GM21529 (cell line): ENCODE measurements at regions not wholly inside any gene's neighbourhood (a gene's known extent, or its start where the extent isn't known, plus 50 kb on each side); places are given as distances from the start of the nearest gene placed in this dataset.
"Not testable (repeated sequence)": the region's sequence is repeated elsewhere in the genome, so short reads cannot be mapped to it uniquely, and the experiment has no call there.

Experiments
- ATAC-seq: cut with Tn5 transposase; IDR thresholded peaks from one replicate; pipeline ENCODE4 v1.9.1; 2021; ENCODE audit not compliant: unreplicated experiment

DNA sequence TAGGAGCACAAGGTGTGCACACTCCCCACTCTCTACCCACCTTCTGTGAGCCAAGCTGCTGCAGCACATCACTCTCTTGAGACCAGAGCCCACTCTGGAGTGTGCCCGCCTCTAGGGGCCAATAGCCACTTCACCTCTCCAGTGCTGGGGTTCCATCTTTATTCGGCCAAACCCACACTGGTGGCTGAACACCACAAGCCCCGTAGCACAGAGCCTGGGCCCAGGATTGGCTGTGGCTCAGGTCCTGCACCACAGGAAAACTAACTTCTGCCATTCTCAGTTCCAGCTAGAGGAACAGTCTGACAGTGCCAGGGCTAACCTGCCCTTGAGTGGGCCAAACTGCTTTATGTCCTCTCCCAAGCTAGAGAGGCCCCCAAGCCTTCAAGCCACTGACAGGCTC lies 111.0 kb upstream of the TOX3 start:
- ATAC-seq, result no peak

- not testable (repeated sequence) for ATAC-seq
Measured at GRCh38 chr16:52655916-52656315, 109.0 kb upstream of the TOX3 start.

DNA sequence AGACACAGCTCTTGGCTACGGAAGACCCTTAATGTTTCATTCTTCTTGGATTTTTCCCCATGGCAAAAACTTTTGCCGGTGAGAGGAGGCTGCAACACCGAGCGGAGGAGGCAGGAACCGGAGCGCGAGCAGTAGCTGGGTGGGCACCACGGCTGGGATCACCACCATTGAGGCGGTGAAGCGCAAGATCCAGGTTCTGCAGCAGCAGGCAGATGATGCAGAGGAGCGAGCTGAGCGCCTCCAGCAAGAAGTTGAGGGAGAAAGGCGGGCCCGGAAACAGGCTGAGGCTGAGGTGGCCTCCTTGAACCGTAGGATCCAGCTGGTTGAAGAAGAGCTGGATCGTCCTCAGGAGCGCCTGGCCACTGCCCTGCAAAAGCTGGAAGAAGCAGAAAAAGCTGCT lies 108.2 kb upstream of the TOX3 start:
- ATAC-seq, result not testable (repeated sequence)

- ATAC-seq, result no peak
Measured at GRCh38 chr16:52652033-52652432, 105.1 kb upstream of the TOX3 start.

- ATAC-seq, result no peak
Measured at GRCh38 chr16:52650789-52651188, 103.8 kb upstream of the TOX3 start.

- no peak for ATAC-seq
Measured at GRCh38 chr16:52650318-52650717, 103.4 kb upstream of the TOX3 start.

GRCh38 chr16:52649870-52650269 lies 102.9 kb upstream of the TOX3 start:
- ATAC-seq, result no peak

DNA sequence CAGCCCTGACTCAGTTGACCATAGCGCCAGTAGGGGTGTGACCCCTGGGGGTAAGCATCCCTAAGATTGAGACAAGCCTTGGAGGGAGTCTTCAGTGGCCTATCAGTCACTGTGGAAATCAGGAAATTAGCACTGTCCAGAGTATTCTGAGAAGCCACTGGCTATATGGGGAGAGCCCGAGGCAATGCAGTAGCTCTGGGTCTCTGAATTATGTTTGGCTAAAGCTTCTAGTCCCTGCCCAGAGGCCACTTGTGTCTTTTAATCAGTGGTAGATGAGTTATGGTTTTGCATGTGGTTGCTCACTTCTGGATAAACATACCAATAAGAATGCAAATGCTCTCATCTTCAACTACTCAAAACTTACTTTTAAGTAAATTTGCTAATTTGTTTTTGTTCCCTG lies 100.6 kb upstream of the TOX3 start:
- ATAC-seq, result no peak

DNA sequence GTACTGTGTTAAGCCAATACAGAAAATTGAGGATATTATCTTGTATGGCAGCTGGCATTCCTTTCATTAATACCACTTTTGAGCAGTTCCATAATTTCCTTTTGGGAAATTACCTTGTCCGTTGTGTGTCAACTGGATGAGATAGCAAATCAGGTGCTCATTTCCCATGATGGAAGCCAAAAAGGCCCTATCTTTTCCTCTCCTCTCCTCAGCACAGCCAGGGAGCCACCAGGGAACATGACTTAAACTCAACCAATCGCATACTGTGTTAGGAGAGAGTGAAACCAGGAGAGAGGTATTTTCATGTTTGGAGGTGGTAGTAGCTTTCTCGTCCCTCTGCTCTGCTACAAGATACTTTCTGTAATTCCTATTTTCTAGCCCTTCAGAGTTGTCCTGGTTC lies 96.1 kb upstream of the TOX3 start:
- no peak for ATAC-seq

- ATAC-seq, result no peak
Measured at GRCh38 chr16:52634528-52634927, 87.6 kb upstream of the TOX3 start.

DNA sequence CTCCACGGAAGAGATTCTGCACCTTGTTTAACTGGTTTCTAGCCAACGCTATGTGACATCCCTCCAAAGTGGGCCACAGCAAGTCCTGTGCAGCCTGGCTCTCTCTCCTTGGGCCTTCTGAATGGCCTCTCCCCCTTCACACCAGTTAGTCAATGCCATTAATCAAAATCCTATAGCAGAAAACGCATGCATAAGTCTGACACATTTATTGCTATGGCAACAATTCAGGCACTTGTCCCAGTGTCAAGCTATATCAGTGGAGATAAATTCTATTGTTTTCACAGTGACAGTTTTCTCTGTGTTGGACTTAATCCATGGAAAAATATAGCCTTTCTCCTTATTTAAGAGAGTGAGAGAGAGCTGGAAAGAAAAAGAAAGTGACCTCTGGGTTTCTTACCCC lies 87.2 kb upstream of the TOX3 start:
- ATAC-seq, result no peak

GRCh38 chr16:52633230-52633629 lies 86.3 kb upstream of the TOX3 start:
- ATAC-seq, result no peak

GRCh38 chr16:52631711-52632110 lies 84.8 kb upstream of the TOX3 start:
- no peak for ATAC-seq

- ATAC-seq, result no peak
Measured at GRCh38 chr16:52630711-52631110, 83.8 kb upstream of the TOX3 start.

DNA sequence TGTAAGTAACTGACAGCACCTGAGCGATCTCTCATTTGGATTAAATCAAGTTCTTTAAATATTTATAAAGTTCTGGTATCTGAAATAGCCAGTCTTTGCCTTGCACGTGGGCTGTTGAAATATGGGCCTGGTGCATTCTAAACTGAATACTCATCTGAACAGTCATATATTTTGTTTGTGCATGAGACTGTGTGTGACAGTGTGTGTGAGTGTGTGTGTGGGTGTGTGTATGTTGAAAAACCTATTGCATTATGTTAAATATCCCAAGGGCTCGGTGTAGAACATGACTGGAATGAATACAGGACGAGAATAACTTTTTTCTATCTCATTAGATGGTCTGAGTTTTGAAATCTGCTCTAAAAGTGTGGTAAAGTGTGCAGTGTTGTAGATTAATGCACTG lies 82.4 kb upstream of the TOX3 start:
- ATAC-seq, result no peak

GRCh38 chr16:52624891-52625290 lies 77.9 kb upstream of the TOX3 start:
- no peak for ATAC-seq

GRCh38 chr16:52621651-52622050 lies 74.7 kb upstream of the TOX3 start:
- no peak for ATAC-seq

GRCh38 chr16:52618753-52619497 lies 72.0 kb upstream of the TOX3 start:
- no peak for ATAC-seq

DNA sequence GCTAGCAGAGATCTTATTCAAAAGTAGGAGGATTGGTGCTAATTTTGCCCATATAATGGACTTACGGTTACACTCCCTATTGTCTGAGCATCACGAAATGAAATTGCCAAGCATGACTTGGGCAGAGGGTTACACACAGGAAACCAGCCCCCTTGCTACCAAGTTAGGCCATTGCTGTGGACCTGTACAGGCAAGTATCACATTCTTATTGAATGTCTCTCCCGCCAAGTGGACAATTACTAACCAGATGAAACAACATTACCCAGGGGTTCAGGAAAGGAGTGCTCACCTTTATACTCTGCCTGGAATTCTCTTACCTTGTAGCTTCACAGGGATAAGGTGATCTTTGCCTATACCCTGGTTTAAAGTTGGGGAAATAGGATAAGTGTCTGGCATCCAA lies 70.6 kb upstream of the TOX3 start:
- no peak for ATAC-seq

GRCh38 chr16:52613508-52613907 lies 66.6 kb upstream of the TOX3 start:
- no peak for ATAC-seq

- no peak for ATAC-seq
Measured at GRCh38 chr16:52611817-52612673, 65.1 kb upstream of the TOX3 start.

DNA sequence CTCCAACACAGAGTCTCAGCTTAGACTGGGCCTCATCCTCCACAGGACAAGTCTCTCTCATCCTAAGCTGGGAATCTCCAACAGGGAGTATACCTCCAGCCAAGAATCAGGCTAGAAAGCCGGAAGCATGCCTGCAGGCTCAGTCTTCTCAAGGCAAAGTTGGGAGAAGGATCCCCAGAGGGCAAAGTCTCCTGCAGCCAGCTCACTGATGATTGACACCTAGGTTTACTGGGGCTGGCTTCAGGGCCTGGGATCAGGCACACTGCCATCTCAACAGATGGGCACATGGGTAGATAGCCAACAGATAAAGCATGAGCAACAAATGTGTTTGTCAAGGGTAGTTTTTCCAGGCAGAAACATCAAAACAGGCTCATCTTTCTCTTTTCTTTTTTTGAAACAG lies 56.1 kb upstream of the TOX3 start:
- ATAC-seq, result no peak
